Kidney (tissue), 13 donors: ENCODE measurements at regions not wholly inside any gene's neighbourhood (a gene's known extent, or its start where the extent isn't known, plus 50 kb on each side); places are given as distances from the start of the nearest gene placed in this dataset.

Experiments
- DNase-seq, 5 donors: peaks; one replicate each; pipeline ENCODE4 v3.0.0-alpha.2; 2013 to 2020
- FAIRE-seq: peaks from 2 replicates; lab custom pipeline; 2012; peaks lifted over from hg19 to GRCh38; lab: Jason Lieb, UNC
- H3K27ac ChIP-seq, 2 donors: one replicate each; pipeline ENCODE4 v1.7.0; 2013; ENCODE audit warnings: low read depth in 2 of 2, low read length in 2 of 2, inconsistent platforms in 1 of 2
- H3K27me3 ChIP-seq: one replicate; pipeline ENCODE4 v1.7.1; 2013; ENCODE audit warnings: low read length, inconsistent platforms; ENCODE audit not compliant: control insufficient read depth, insufficient read depth
- H3K36me3 ChIP-seq, 3 donors: one replicate each; pipeline versions ENCODE4 v1.7.0 to v1.7.1; 2013; ENCODE audit warnings: low read length in 3 of 3, control low read depth in 1 of 3, inconsistent platforms in 1 of 3; ENCODE audit not compliant: insufficient read depth in 3 of 3, control insufficient read depth in 2 of 3
- H3K4me1 ChIP-seq, 3 donors: one replicate each; pipeline versions ENCODE4 v1.7.0 to v1.7.1; 2013; ENCODE audit warnings: low read length in 3 of 3, inconsistent platforms in 1 of 3, low read depth in 1 of 3; ENCODE audit not compliant: control insufficient read depth in 2 of 3, insufficient read depth in 2 of 3
- H3K4me3 ChIP-seq, 3 donors: one replicate each; pipeline versions ENCODE4 v1.7.0 to v1.8.1; 2013; ENCODE audit warnings: low read length in 3 of 3, control low read depth in 1 of 3, inconsistent platforms in 1 of 3
- H3K9ac ChIP-seq, 3 donors: one replicate each; pipeline versions ENCODE4 v1.7.0 to v1.7.1; 2013; ENCODE audit warnings: low read length in 3 of 3, control low read depth in 1 of 3, inconsistent platforms in 1 of 3
- H3K9me3 ChIP-seq, 3 donors: one replicate each; pipeline versions ENCODE4 v1.7.0 to v1.7.1; 2013; ENCODE audit warnings: low read length in 3 of 3, control low read depth in 1 of 3, inconsistent platforms in 1 of 3; ENCODE audit not compliant: control insufficient read depth in 2 of 3, insufficient read depth in 1 of 3
- CTCF ChIP-seq: IDR thresholded peaks from 3 replicates; pipeline ENCODE4 v1.5.1; 2012; ENCODE audit warnings: mild to moderate bottlenecking, moderate library complexity, borderline replicate concordance; ENCODE audit not compliant: insufficient read depth; ENCODE audit errors: extremely low read depth
- intact Hi-C: fragments of 100-400 bp; cut with DNase I; formaldehyde crosslinking; loops from one replicate; pipeline ENCODE4 v1.11.1; 2022
- donor health status: control.
- donor health status: control.
- donor health status: control.
- donor health status: control.
- donor health status: control.
- donor health status: DM: yes; HTN: yes; CAD: no.
- donor health status: Normal renal cell carcinoma (clear cell type).

GRCh38 chr2:177327009-177327408 lies 62.5 kb upstream of the NFE2L2 start:
- intact Hi-C loops, result no loop called here
- no peak for FAIRE-seq

DNA sequence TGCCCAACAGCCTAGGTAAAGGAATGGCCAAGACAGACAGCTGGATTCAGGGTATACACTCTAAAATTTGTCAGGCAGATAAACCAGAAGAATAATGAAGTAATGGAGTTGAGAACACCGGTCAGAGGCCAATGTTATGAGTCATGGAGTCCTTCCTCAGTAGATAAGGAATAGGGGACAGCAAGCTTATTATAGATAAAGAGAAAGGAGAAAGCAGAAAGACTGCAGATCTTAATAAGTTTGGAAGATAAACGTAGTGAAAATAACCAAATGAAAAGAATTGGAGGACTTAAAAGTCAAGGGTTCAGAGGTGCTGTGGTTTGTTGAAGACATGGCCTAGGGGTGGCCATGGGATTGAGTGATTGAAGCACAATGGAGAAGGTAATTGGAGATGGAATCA lies 63.5 kb upstream of the NFE2L2 start:
- no peak for DNase-seq
- H3K27me3 ChIP-seq, result no peaks in the 10 kb centered on the region
- H3K4me3 ChIP-seq, result no peak overlapping the region
- TF ChIP-seq CTCF, result no peak
- intact Hi-C loops, result no loop called here
- no peak for FAIRE-seq
- H3K36me3 ChIP-seq, result no peaks in the 10 kb centered on the region
- H3K9me3 ChIP-seq, result no peaks in the 10 kb centered on the region
- no peak overlapping the region for H3K9ac ChIP-seq
- peaks cover 6 to 12% (median 9%) of the 10 kb centered on the region in 3 donors for H3K4me1 ChIP-seq
- no peak overlapping the region for H3K27ac ChIP-seq

More at GRCh38 chr2:177327009-177327408, 62.5 kb upstream of the NFE2L2 start:
- Histone ChIP-seq H3K27ac (no peak overlapping the region), H3K4me3 (no peak overlapping the region), H3K9ac (no peak overlapping the region), H3K27me3 (no peaks in the 10 kb centered on the region), H3K36me3 (no peaks in the 10 kb centered on the region), H3K9me3 (no peaks in the 10 kb centered on the region), H3K4me1 (peaks cover 5 to 16% (median 12%) of the 10 kb centered on the region in 3 donors)
- no peak for TF ChIP-seq CTCF
- DNase-seq, result no peak

DNA sequence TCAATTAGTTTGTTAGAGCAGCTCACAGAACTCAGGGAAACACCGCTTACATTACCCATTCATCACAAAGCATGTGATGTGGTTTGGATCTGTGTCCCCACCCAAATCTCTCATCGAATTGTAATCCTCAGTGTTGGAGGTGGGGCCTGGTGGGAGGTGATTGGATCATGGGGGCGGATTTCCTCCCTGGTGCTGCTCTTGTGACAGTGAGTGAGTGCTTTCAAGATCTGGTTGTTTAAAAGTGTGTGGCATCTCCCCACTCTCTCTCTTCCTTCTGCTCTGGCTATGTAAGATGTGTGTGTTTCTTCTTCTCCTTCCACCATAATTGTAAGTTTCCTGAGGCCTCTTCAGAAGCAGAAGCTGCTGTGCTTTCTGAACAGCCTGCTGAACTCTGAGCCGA lies 63.5 kb upstream of the AGPS start:
- Histone ChIP-seq H3K27me3 (no peaks in the 10 kb centered on the region), H3K36me3 (no peaks in the 10 kb centered on the region), H3K9me3 (no peaks in the 10 kb centered on the region), H3K9ac (no peak overlapping the region), H3K27ac (no peak overlapping the region), H3K4me3 (no peak overlapping the region), H3K4me1 (peaks cover 4 to 12% (median 9%) of the 10 kb centered on the region in 3 donors)
- DNase-seq, result no peak
- no peak for TF ChIP-seq CTCF
- FAIRE-seq, result no peak
- intact Hi-C loops, result no loop called here

- Histone ChIP-seq H3K36me3 (no peaks in the 10 kb centered on the region), H3K27me3 (no peaks in the 10 kb centered on the region), H3K4me1 (peaks cover 0 to 4% (median 3%) of the 10 kb centered on the region in 3 donors), H3K9ac (peak overlapping the region in 1 of 3 donors; percentile 27), H3K27ac (peak overlapping the region; percentile 56 to 76), H3K4me3 (no peak overlapping the region), H3K9me3 (no peaks in the 10 kb centered on the region)
- intact Hi-C loops, result loop anchor here (5.0 to 10.0 kb wide), 2 partner anchors 164 to 393 kb away; no protein-coding TSS in a partner anchor
- no peak for TF ChIP-seq CTCF
- peak in 2 of 5 donors; percentile 51 to 62 for DNase-seq
- FAIRE-seq, result no peak
Measured at GRCh38 chr2:177331466-177331997, 61.0 kb upstream of the AGPS start.
